Neural progenitor cell (in vitro differentiated cells): ENCODE measurements at regions not wholly inside any gene's neighbourhood (a gene's known extent, or its start where the extent isn't known, plus 50 kb on each side); places are given as distances from the start of the nearest gene placed in this dataset.
A peak's percentile ranks its signal among the peaks of the same experiment; 100 is the strongest.

ENCODE experiments used
- DNase-seq: peaks from one replicate; pipeline ENCODE4 v3.0.0-alpha.2; 2016; ENCODE audit warnings: low spot score
- H2AFZ ChIP-seq: fragments of 200-600 bp; sonication (generic); replicated peaks from 2 replicates; pipeline ENCODE4 v1.6.1; 2016; ENCODE audit warnings: antibody characterized with exemption
- H3F3A ChIP-seq: fragments of 200-600 bp; sonication (generic); 2 replicates; pipeline ENCODE4 v1.6.1; 2016; ENCODE audit warnings: antibody characterized with exemption, low read depth
- H3K27ac ChIP-seq: fragments of 200-600 bp; sonication (generic); 2 replicates; pipeline ENCODE4 v1.5.1; 2016; ENCODE audit warnings: mild to moderate bottlenecking
- H3K27me3 ChIP-seq: fragments of 200-600 bp; sonication (generic); 2 replicates; pipeline ENCODE4 v1.6.1; 2016; ENCODE audit warnings: mild to moderate bottlenecking, moderate library complexity
- H3K36me3 ChIP-seq: fragments of 200-600 bp; sonication (generic); 2 replicates; pipeline ENCODE4 v1.5.1; 2016
- H3K4me1 ChIP-seq: fragments of 200-600 bp; sonication (generic); 2 replicates; pipeline ENCODE4 v1.6.1; 2016; ENCODE audit warnings: mixed run types
- H3K4me2 ChIP-seq: fragments of 200-600 bp; sonication (generic); 2 replicates; pipeline ENCODE4 v1.6.1; 2016
- H3K4me3 ChIP-seq: fragments of 200-600 bp; sonication (generic); 2 replicates; pipeline ENCODE4 v1.5.1; 2016
- H3K79me2 ChIP-seq: fragments of 200-600 bp; sonication (generic); 2 replicates; pipeline ENCODE4 v1.6.1; 2016; ENCODE audit warnings: low read depth
- H3K9ac ChIP-seq: fragments of 200-600 bp; sonication (generic); 2 replicates; pipeline ENCODE4 v1.6.1; 2016
- H3K9me3 ChIP-seq: fragments of 200-600 bp; sonication (generic); 2 replicates; pipeline ENCODE4 v1.5.1; 2016; ENCODE audit warnings: low read depth
- H4K20me1 ChIP-seq: fragments of 200-600 bp; sonication (generic); 2 replicates; pipeline ENCODE4 v1.6.1; 2016; ENCODE audit warnings: low read depth
- H3K27ac Mint-ChIP-seq: 3 replicates; pipeline ENCODE4 v1.8.0; 2021; ENCODE audit warnings: mixed read lengths
- H3K27me3 Mint-ChIP-seq: 2 replicates; pipeline ENCODE4 v1.8.0; 2022; ENCODE audit warnings: low read depth, mild to moderate bottlenecking, inconsistent platforms, moderate library complexity, mixed read lengths; ENCODE audit not compliant: insufficient read depth
- H3K36me3 Mint-ChIP-seq: 3 replicates; pipeline ENCODE4 v1.8.0; 2021; ENCODE audit warnings: mixed read lengths
- H3K4me1 Mint-ChIP-seq: 3 replicates; pipeline ENCODE4 v1.8.0; 2021; ENCODE audit warnings: mixed read lengths
- H3K4me3 Mint-ChIP-seq: 3 replicates; pipeline ENCODE4 v1.8.0; 2021; ENCODE audit warnings: mild to moderate bottlenecking, moderate library complexity, mixed read lengths
- H3K9me3 Mint-ChIP-seq: 3 replicates; pipeline ENCODE4 v1.8.0; 2020; ENCODE audit warnings: mixed read lengths
- CTCF ChIP-seq: fragments of 200-600 bp; sonication (generic); IDR thresholded peaks from 2 replicates; pipeline ENCODE4 v1.5.1; 2017; ENCODE audit warnings: antibody characterized with exemption, mild to moderate bottlenecking
- EZH2 ChIP-seq: fragments of 200-600 bp; sonication (generic); IDR thresholded peaks from 2 replicates; pipeline ENCODE4 v1.6.1; 2017; ENCODE audit warnings: antibody characterized with exemption, mild to moderate bottlenecking, moderate library complexity
- EZH2phosphoT487 ChIP-seq: fragments of 200-600 bp; sonication (generic); IDR thresholded peaks from 2 replicates; pipeline ENCODE4 v1.6.1; 2017; ENCODE audit warnings: antibody characterized with exemption

- TF ChIP-seq EZH2 (no peak), EZH2phosphoT487 (no peak), CTCF (no peak)
- DNase-seq: no peak
- no peak overlapping the region for H2AFZ ChIP-seq
- no peaks in the 10 kb centered on the region for H3F3A ChIP-seq
- H3K4me3 ChIP-seq: no peak overlapping the region
- Mint-ChIP-seq H3K4me3 (no peak overlapping the region), H3K27me3 (peaks cover 4% of the 10 kb centered on the region), H3K9me3 (peaks cover 9% of the 10 kb centered on the region), H3K27ac (peak overlapping the region; percentile 69), H3K36me3 (peaks cover 2% of the 10 kb centered on the region), H3K4me1 (peaks cover 14% of the 10 kb centered on the region)
- H3K9ac ChIP-seq: no peak overlapping the region
- no peaks in the 10 kb centered on the region for H3K36me3 ChIP-seq
- no peaks in the 10 kb centered on the region for H3K9me3 ChIP-seq
- H3K4me2 ChIP-seq: no peak overlapping the region
- no peaks in the 10 kb centered on the region for H3K27me3 ChIP-seq
- no peaks in the 10 kb centered on the region for H3K4me1 ChIP-seq
- H3K79me2 ChIP-seq: no peaks in the 10 kb centered on the region
- no peaks in the 10 kb centered on the region for H4K20me1 ChIP-seq
- no peak overlapping the region for H3K27ac ChIP-seq
Observed at GRCh38 chr14:89502966-89503365, 85.9 kb upstream of the FOXN3 start.

GRCh38 chr14:89501381-89501780 lies 84.3 kb upstream of the FOXN3 start:
- Histone ChIP-seq H3K4me2 (no peak overlapping the region), H3K4me3 (no peak overlapping the region), H3K9me3 (no peaks in the 10 kb centered on the region), H3K79me2 (no peaks in the 10 kb centered on the region), H3K36me3 (no peaks in the 10 kb centered on the region), H3F3A (no peaks in the 10 kb centered on the region), H3K9ac (no peak overlapping the region), H4K20me1 (no peaks in the 10 kb centered on the region), H3K27ac (no peak overlapping the region), H2AFZ (no peak overlapping the region), H3K27me3 (no peaks in the 10 kb centered on the region), H3K4me1 (no peaks in the 10 kb centered on the region)
- no peak for DNase-seq
- no peak overlapping the region for H3K4me3 Mint-ChIP-seq
- no peak for TF ChIP-seq CTCF
- no peak for TF ChIP-seq EZH2
- TF ChIP-seq EZH2phosphoT487: no peak
- H3K9me3 Mint-ChIP-seq: peaks cover 6% of the 10 kb centered on the region
- H3K4me1 Mint-ChIP-seq: peaks cover 6% of the 10 kb centered on the region
- peaks cover 4% of the 10 kb centered on the region for H3K27me3 Mint-ChIP-seq
- H3K27ac Mint-ChIP-seq: no peak overlapping the region
- H3K36me3 Mint-ChIP-seq: peaks cover 2% of the 10 kb centered on the region

GRCh38 chr14:89500303-89500702 lies 83.3 kb upstream of the FOXN3 start:
- Histone ChIP-seq H3K27ac (no peak overlapping the region), H3K9me3 (no peaks in the 10 kb centered on the region), H3F3A (no peaks in the 10 kb centered on the region), H3K79me2 (no peaks in the 10 kb centered on the region), H3K4me1 (no peaks in the 10 kb centered on the region), H3K4me3 (no peak overlapping the region), H3K36me3 (no peaks in the 10 kb centered on the region), H3K4me2 (no peak overlapping the region), H3K27me3 (no peaks in the 10 kb centered on the region), H4K20me1 (no peaks in the 10 kb centered on the region), H3K9ac (no peak overlapping the region), H2AFZ (no peak overlapping the region)
- H3K27ac Mint-ChIP-seq: no peak overlapping the region
- H3K27me3 Mint-ChIP-seq: peaks cover 4% of the 10 kb centered on the region
- H3K9me3 Mint-ChIP-seq: peaks cover 6% of the 10 kb centered on the region
- H3K4me1 Mint-ChIP-seq: peaks cover 6% of the 10 kb centered on the region
- DNase-seq: no peak
- peaks cover 2% of the 10 kb centered on the region for H3K36me3 Mint-ChIP-seq
- no peak for TF ChIP-seq EZH2
- no peak for TF ChIP-seq EZH2phosphoT487
- H3K4me3 Mint-ChIP-seq: no peak overlapping the region

GRCh38 chr14:89498878-89499277 lies 81.8 kb upstream of the FOXN3 start:
- H3K79me2 ChIP-seq: no peaks in the 10 kb centered on the region
- H3F3A ChIP-seq: no peaks in the 10 kb centered on the region
- DNase-seq: no peak
- Mint-ChIP-seq H3K27ac (no peak overlapping the region), H3K4me3 (no peak overlapping the region), H3K36me3 (peaks cover 2% of the 10 kb centered on the region), H3K9me3 (no peaks in the 10 kb centered on the region), H3K4me1 (peaks cover 18% of the 10 kb centered on the region), H3K27me3 (peaks cover 3% of the 10 kb centered on the region)
- no peaks in the 10 kb centered on the region for H3K4me1 ChIP-seq
- H2AFZ ChIP-seq: no peak overlapping the region
- no peaks in the 10 kb centered on the region for H3K27me3 ChIP-seq
- H4K20me1 ChIP-seq: no peaks in the 10 kb centered on the region
- no peak overlapping the region for H3K4me2 ChIP-seq
- H3K9me3 ChIP-seq: no peaks in the 10 kb centered on the region
- no peaks in the 10 kb centered on the region for H3K36me3 ChIP-seq
- TF ChIP-seq EZH2 (no peak), EZH2phosphoT487 (no peak), CTCF (no peak)
- no peak overlapping the region for H3K4me3 ChIP-seq
- H3K9ac ChIP-seq: no peak overlapping the region
- H3K27ac ChIP-seq: no peak overlapping the region
